Tibial nerve (tissue), 4 donors: ENCODE measurements at regions not wholly inside any gene's neighbourhood (a gene's known extent, or its start where the extent isn't known, plus 50 kb on each side); places are given as distances from the start of the nearest gene placed in this dataset.

ENCODE experiments used
- DNase-seq, 2 donors: peaks; one replicate each; pipeline ENCODE4 v3.0.0-alpha.2; 2019; ENCODE audit warnings: low spot score in 2 of 2
- H3K27ac ChIP-seq, 4 donors: fragments of 200-600 bp; sonication (generic) in 3 of 4; one replicate each; pipeline ENCODE4 v1.5.1; 2017 to 2019; ENCODE audit warnings: mild to moderate bottlenecking in 1 of 4
- H3K27me3 ChIP-seq, 2 donors: fragments of 200-600 bp; sonication (generic) in 1 of 2; one replicate each; pipeline versions ENCODE4 v1.5.1 to v1.6.0; 2017 to 2019
- H3K36me3 ChIP-seq, 3 donors: fragments of 200-600 bp; sonication (generic); one replicate each; pipeline ENCODE4 v1.5.1; 2018 to 2019
- H3K4me1 ChIP-seq, 4 donors: fragments of 200-600 bp; sonication (generic) in 3 of 4; one replicate each; pipeline ENCODE4 v1.5.1; 2017 to 2019
- H3K4me3 ChIP-seq, 4 donors: fragments of 200-600 bp; sonication (generic) in 3 of 4; one replicate each; pipeline ENCODE4 v1.5.1; 2017 to 2019; ENCODE audit warnings: mild to moderate bottlenecking in 1 of 4, moderate library complexity in 1 of 4
- H3K9me3 ChIP-seq, 4 donors: fragments of 200-600 bp; sonication (generic) in 3 of 4; one replicate each; pipeline ENCODE4 v1.5.1; 2017 to 2019
- CTCF ChIP-seq, 5 experiments: fragments of 200-600 bp in 3 of 5; fragments of 450-650 bp in 2 of 5; sonication (generic) in 3 of 5; IDR thresholded peaks; one replicate each; pipeline ENCODE4 v1.5.1; 2016 to 2019; ENCODE audit warnings: antibody characterized with exemption in 5 of 5, mild to moderate bottlenecking in 3 of 5, moderate library complexity in 2 of 5
- EP300 ChIP-seq, 2 donors: sonication (generic); formaldehyde crosslinking; IDR thresholded peaks; one replicate each; pipeline ENCODE4 v1.6.1; 2017; ENCODE audit warnings: antibody characterized with exemption in 2 of 2, mild to moderate bottlenecking in 1 of 2
- POLR2A ChIP-seq, 2 donors: fragments of 450-650 bp; IDR thresholded peaks; one replicate each; pipeline ENCODE4 v1.6.1; 2017; ENCODE audit warnings: antibody characterized with exemption in 2 of 2, mild to moderate bottlenecking in 2 of 2, moderate library complexity in 2 of 2
- WGBS, 2 donors: methylation state at CpG; one replicate each; pipeline ENCODE4 v1.1.5; 2018; 5-methylcytosine and 5-hydroxymethylcytosine counted together

GRCh38 chr11:26909991-26910591, 83.8 kb upstream of the FIBIN start:
- Histone ChIP-seq H3K36me3 (no peaks in the 10 kb centered on the region), H3K27me3 (no peaks in the 10 kb centered on the region), H3K4me3 (no peak overlapping the region), H3K9me3 (no peaks in the 10 kb centered on the region), H3K4me1 (peaks cover 0 to 19% (median 0%) of the 10 kb centered on the region in 4 donors), H3K27ac (peak overlapping the region in 3 of 4 donors; percentile 1 to 51 (median 9))
- 76 to 81% methylated on average over 6 of the region's 6 CpGs for WGBS, 2 donors
- DNase-seq, result no peak
- TF ChIP-seq CTCF (IDR thresholded peaks at IDR 0.05) (no peak), POLR2A (IDR thresholded peaks at IDR 0.05) (no peak), EP300 (IDR thresholded peaks at IDR 0.05) (no peak)

- no peaks in the 10 kb centered on the region for H3K9me3 ChIP-seq
- WGBS, 2 donors, result 76 to 77% methylated on average over 6 of the region's 6 CpGs
- H3K36me3 ChIP-seq, result no peaks in the 10 kb centered on the region
- no peak for DNase-seq
- H3K4me3 ChIP-seq, result no peak overlapping the region
- no peak overlapping the region for H3K27ac ChIP-seq
- H3K4me1 ChIP-seq, result peaks cover 0 to 11% (median 0%) of the 10 kb centered on the region in 4 donors
- H3K27me3 ChIP-seq, result no peaks in the 10 kb centered on the region
- no peak for TF ChIP-seq POLR2A (IDR thresholded peaks at IDR 0.05)
- TF ChIP-seq EP300 (IDR thresholded peaks at IDR 0.05), result no peak
- TF ChIP-seq CTCF (IDR thresholded peaks at IDR 0.05), result no peak
These were observed 78.9 kb upstream of the FIBIN start for GRCh38 chr11:26914968-26915367.

GRCh38 chr11:26916805-26917204, 77.1 kb upstream of the FIBIN start:
- no peaks in the 10 kb centered on the region for H3K36me3 ChIP-seq
- no peak overlapping the region for H3K4me3 ChIP-seq
- H3K4me1 ChIP-seq, result no peaks in the 10 kb centered on the region
- DNase-seq, result no peak
- WGBS, 2 donors, result 88 to 90% methylated on average over 6 of the region's 6 CpGs
- no peaks in the 10 kb centered on the region for H3K9me3 ChIP-seq
- H3K27me3 ChIP-seq, result no peaks in the 10 kb centered on the region
- H3K27ac ChIP-seq, result no peak overlapping the region
- TF ChIP-seq CTCF (IDR thresholded peaks at IDR 0.05), result no peak
- TF ChIP-seq POLR2A (IDR thresholded peaks at IDR 0.05), result no peak
- TF ChIP-seq EP300 (IDR thresholded peaks at IDR 0.05), result no peak

GRCh38 chr11:26928582-26928981, 65.3 kb upstream of the FIBIN start:
- DNase-seq, result no peak
- Histone ChIP-seq H3K9me3 (no peaks in the 10 kb centered on the region), H3K27ac (no peak overlapping the region), H3K4me1 (peaks cover 0 to 15% (median 0%) of the 10 kb centered on the region in 4 donors), H3K4me3 (no peak overlapping the region), H3K27me3 (no peaks in the 10 kb centered on the region), H3K36me3 (no peaks in the 10 kb centered on the region)
- TF ChIP-seq EP300 (IDR thresholded peaks at IDR 0.05) (no peak), POLR2A (IDR thresholded peaks at IDR 0.05) (no peak), CTCF (IDR thresholded peaks at IDR 0.05) (no peak)
- 88 to 96% methylated on average over 3 of the region's 3 CpGs for WGBS, 2 donors

GRCh38 chr11:26929806-26930517, 64.0 kb upstream of the FIBIN start:
- no peak for DNase-seq
- H3K4me1 ChIP-seq, result peaks cover 0 to 15% (median 0%) of the 10 kb centered on the region in 4 donors
- peak overlapping the region in 2 of 4 donors; percentile 25 to 58 for H3K27ac ChIP-seq
- 62 to 75% methylated on average over 3 of the region's 3 CpGs for WGBS, 2 donors
- TF ChIP-seq EP300 (IDR thresholded peaks at IDR 0.05), result no peak
- TF ChIP-seq CTCF (IDR thresholded peaks at IDR 0.05), result no peak
- no peak for TF ChIP-seq POLR2A (IDR thresholded peaks at IDR 0.05)
- H3K36me3 ChIP-seq, result no peaks in the 10 kb centered on the region
- H3K27me3 ChIP-seq, result no peaks in the 10 kb centered on the region
- H3K9me3 ChIP-seq, result no peaks in the 10 kb centered on the region
- H3K4me3 ChIP-seq, result no peak overlapping the region
